ENCODE measurements at regions not wholly inside any gene's neighbourhood (a gene's known extent, or its start where the extent isn't known, plus 50 kb on each side); places are given as distances from the start of the nearest gene placed in this dataset.
"Not testable (repeated sequence)": the region's sequence is repeated elsewhere in the genome, so short reads cannot be mapped to it uniquely, and the experiment has no call there.

DNA sequence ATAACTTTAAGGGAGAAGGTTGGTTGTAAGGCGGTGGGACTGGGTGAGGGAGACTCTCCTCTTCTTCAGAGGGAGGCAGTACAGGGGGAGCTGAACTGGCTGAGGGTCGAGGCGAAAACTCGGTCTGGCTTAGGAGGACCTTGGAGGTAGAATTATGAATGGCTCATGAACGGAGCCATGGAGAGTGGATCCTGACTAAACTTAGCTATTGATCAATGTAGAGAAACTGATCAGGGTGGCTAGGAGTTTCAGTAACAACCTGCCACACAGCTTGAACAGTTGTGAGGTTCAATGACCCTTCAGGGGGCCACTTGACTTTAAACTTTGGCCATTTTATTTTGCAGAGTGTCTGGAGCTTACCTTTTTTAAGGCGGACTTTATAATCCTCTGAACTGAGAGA is 117.2 kb downstream of the UNC93B1 start:
- DNase-seq (ENCODE audit: low read depth, low spot score); H3K9me3 ChIP-seq (ENCODE audit: control insufficient read depth, insufficient read depth, low read length); CTCF ChIA-PET; POLR2A ChIA-PET; H3K4me3 ChIP-seq (ENCODE audit: low read depth, low read length); H3K27ac ChIP-seq (ENCODE audit: low read depth, low read length): not testable (repeated sequence)
- H3K27me3 ChIP-seq (ENCODE audit: control insufficient read depth, insufficient read depth, low read length): peaks cover 26% of the 10 kb centered on the region

GRCh38 chr11:67886207-67886606 is 117.7 kb downstream of the UNC93B1 start:
- H3K27ac ChIP-seq (ENCODE audit: low read depth, low read length); CTCF ChIA-PET; POLR2A ChIA-PET; H3K9me3 ChIP-seq (ENCODE audit: control insufficient read depth, insufficient read depth, low read length); DNase-seq (ENCODE audit: low read depth, low spot score); H3K4me3 ChIP-seq (ENCODE audit: low read depth, low read length): not testable (repeated sequence)
- peaks cover 26% of the 10 kb centered on the region for H3K27me3 ChIP-seq (ENCODE audit: control insufficient read depth, insufficient read depth, low read length)

GRCh38 chr11:67885574-67885973 is 118.3 kb downstream of the UNC93B1 start:
- H3K4me3 ChIP-seq (ENCODE audit: low read depth, low read length); H3K27ac ChIP-seq (ENCODE audit: low read depth, low read length); H3K9me3 ChIP-seq (ENCODE audit: control insufficient read depth, insufficient read depth, low read length); DNase-seq (ENCODE audit: low read depth, low spot score); POLR2A ChIA-PET; CTCF ChIA-PET: not testable (repeated sequence)
- peaks cover 26% of the 10 kb centered on the region for H3K27me3 ChIP-seq (ENCODE audit: control insufficient read depth, insufficient read depth, low read length)

- H3K9me3 ChIP-seq (ENCODE audit: control insufficient read depth, insufficient read depth, low read length); H3K27ac ChIP-seq (ENCODE audit: low read depth, low read length); DNase-seq (ENCODE audit: low read depth, low spot score); H3K4me3 ChIP-seq (ENCODE audit: low read depth, low read length); POLR2A ChIA-PET; CTCF ChIA-PET: not testable (repeated sequence)
- peaks cover 26% of the 10 kb centered on the region for H3K27me3 ChIP-seq (ENCODE audit: control insufficient read depth, insufficient read depth, low read length)
These were observed 118.9 kb downstream of the UNC93B1 start for GRCh38 chr11:67884761-67885558.

DNA sequence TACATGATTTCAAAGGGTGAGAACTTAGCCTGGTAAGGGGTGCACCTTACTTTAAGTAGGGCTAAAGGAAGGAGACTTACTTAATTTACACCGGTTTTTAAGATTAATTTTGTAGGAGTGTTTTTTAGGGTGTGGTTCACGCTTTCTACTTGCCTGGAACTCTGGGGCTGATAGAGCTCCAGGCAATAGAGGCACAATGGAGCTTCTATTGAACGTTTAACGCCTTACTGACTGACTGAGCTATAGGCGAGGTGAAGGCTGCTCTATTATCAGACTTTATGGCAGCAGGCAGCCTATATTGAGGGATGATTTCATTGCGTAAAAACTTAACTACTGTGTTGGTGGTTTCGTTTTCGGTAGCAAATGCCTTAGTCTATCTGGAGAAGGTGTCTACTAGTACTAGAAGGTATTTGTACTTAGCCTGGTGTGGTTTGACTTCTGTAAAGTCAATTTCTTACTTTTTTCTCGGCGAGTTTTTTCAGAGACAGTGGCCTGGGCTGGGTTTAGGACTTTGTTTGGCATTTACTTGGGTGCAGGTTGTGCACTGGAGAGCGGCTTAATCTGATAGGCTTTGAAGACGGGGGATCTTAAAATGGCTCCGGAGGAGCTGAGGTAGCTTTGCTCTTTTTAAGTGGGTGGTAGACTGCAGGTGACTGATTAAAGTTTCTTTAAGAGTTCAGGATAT is 119.7 kb downstream of the UNC93B1 start:
- H3K4me3 ChIP-seq (ENCODE audit: low read depth, low read length); DNase-seq (ENCODE audit: low read depth, low spot score); H3K9me3 ChIP-seq (ENCODE audit: control insufficient read depth, insufficient read depth, low read length); CTCF ChIA-PET; H3K27ac ChIP-seq (ENCODE audit: low read depth, low read length); POLR2A ChIA-PET: not testable (repeated sequence)
- H3K27me3 ChIP-seq (ENCODE audit: control insufficient read depth, insufficient read depth, low read length): peaks cover 28% of the 10 kb centered on the region

DNA sequence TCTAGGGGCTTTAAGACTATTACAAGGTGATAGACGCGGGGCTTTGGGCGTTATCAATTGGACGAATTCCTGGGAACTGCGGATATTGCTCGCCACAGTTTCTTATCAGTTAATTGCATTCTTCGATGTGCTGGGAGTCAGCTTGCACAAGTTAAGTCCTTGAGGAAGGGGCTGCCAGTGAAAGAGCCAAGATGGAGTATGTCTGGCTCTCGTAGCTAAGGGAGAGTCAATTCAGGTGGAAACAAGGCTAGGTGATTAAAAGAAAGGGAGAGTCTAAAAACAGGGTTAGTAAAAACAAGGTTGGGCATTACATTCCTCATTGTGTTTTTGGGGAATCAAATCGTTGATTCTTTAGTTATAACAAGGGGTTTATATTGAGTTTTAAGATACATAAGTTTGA is 121.6 kb downstream of the UNC93B1 start:
- DNase-seq (ENCODE audit: low read depth, low spot score); H3K9me3 ChIP-seq (ENCODE audit: control insufficient read depth, insufficient read depth, low read length); H3K4me3 ChIP-seq (ENCODE audit: low read depth, low read length); POLR2A ChIA-PET; H3K27ac ChIP-seq (ENCODE audit: low read depth, low read length); CTCF ChIA-PET: not testable (repeated sequence)
- H3K27me3 ChIP-seq (ENCODE audit: control insufficient read depth, insufficient read depth, low read length): peaks cover 17% of the 10 kb centered on the region

DNA sequence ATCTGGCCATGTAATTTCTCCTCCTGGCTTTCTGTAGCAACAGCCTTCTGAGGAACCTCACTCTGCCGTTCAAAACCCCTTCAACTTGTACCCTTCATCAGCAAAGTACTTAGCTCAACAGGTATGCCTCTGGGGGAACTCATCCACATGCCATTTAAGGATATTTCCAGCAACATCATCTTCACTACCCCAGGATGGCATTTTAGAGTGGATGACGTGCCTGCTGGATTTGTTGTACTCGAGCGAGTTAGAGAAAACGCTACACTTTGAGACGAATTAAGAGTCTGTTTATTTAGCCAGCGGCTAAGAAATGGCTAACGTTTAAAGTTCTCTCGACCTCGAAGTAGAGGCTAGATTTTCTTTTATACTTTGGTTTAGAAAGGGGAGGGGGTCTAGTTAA is 122.1 kb downstream of the UNC93B1 start:
- CTCF ChIA-PET; POLR2A ChIA-PET; DNase-seq (ENCODE audit: low read depth, low spot score); H3K9me3 ChIP-seq (ENCODE audit: control insufficient read depth, insufficient read depth, low read length); H3K4me3 ChIP-seq (ENCODE audit: low read depth, low read length); H3K27ac ChIP-seq (ENCODE audit: low read depth, low read length): not testable (repeated sequence)
- H3K27me3 ChIP-seq (ENCODE audit: control insufficient read depth, insufficient read depth, low read length): peaks cover 15% of the 10 kb centered on the region

- H3K27ac ChIP-seq (ENCODE audit: low read depth, low read length); DNase-seq (ENCODE audit: low read depth, low spot score); H3K4me3 ChIP-seq (ENCODE audit: low read depth, low read length); CTCF ChIA-PET; POLR2A ChIA-PET; H3K9me3 ChIP-seq (ENCODE audit: control insufficient read depth, insufficient read depth, low read length); H3K27me3 ChIP-seq (ENCODE audit: control insufficient read depth, insufficient read depth, low read length): not testable (repeated sequence)
These were observed 123.2 kb downstream of the UNC93B1 start for GRCh38 chr11:67880594-67881196.

- H3K4me3 ChIP-seq (ENCODE audit: low read depth, low read length); DNase-seq (ENCODE audit: low read depth, low spot score); H3K27ac ChIP-seq (ENCODE audit: low read depth, low read length); POLR2A ChIA-PET; H3K27me3 ChIP-seq (ENCODE audit: control insufficient read depth, insufficient read depth, low read length); CTCF ChIA-PET; H3K9me3 ChIP-seq (ENCODE audit: control insufficient read depth, insufficient read depth, low read length): not testable (repeated sequence)
These were observed 125.2 kb downstream of the UNC93B1 start for GRCh38 chr11:67878666-67879065.

- POLR2A ChIA-PET: not testable (repeated sequence)
These were observed 126.6 kb downstream of the UNC93B1 start for GRCh38 chr11:67877316-67877715.

GRCh38 chr11:67873223-67873622 is 130.7 kb downstream of the UNC93B1 start:
- H3K4me3 ChIP-seq (ENCODE audit: low read depth, low read length); POLR2A ChIA-PET; CTCF ChIA-PET; H3K9me3 ChIP-seq (ENCODE audit: control insufficient read depth, insufficient read depth, low read length); H3K27ac ChIP-seq (ENCODE audit: low read depth, low read length); DNase-seq (ENCODE audit: low read depth, low spot score); H3K27me3 ChIP-seq (ENCODE audit: control insufficient read depth, insufficient read depth, low read length): not testable (repeated sequence)

More at GRCh38 chr11:67877316-67877715, 126.6 kb downstream of the UNC93B1 start:
- H3K27ac ChIP-seq (ENCODE audit: low read depth, low read length); H3K9me3 ChIP-seq (ENCODE audit: control insufficient read depth, insufficient read depth, low read length); H3K4me3 ChIP-seq (ENCODE audit: low read depth, low read length); CTCF ChIA-PET; DNase-seq (ENCODE audit: low read depth, low spot score); H3K27me3 ChIP-seq (ENCODE audit: control insufficient read depth, insufficient read depth, low read length): not testable (repeated sequence)

- H3K27ac ChIP-seq (ENCODE audit: low read depth, low read length); H3K9me3 ChIP-seq (ENCODE audit: control insufficient read depth, insufficient read depth, low read length); CTCF ChIA-PET; POLR2A ChIA-PET; H3K27me3 ChIP-seq (ENCODE audit: control insufficient read depth, insufficient read depth, low read length); DNase-seq (ENCODE audit: low read depth, low spot score); H3K4me3 ChIP-seq (ENCODE audit: low read depth, low read length): not testable (repeated sequence)
These were observed 132.7 kb downstream of the UNC93B1 start for GRCh38 chr11:67871168-67871567.

Measured in AG04450 (cell line).